ENCODE measurements at regions not wholly inside any gene's neighbourhood (a gene's known extent, or its start where the extent isn't known, plus 50 kb on each side); places are given as distances from the start of the nearest gene placed in this dataset.

- no peak for DNase-seq
- H3K36me3 ChIP-seq, result no peaks in the 10 kb centered on the region
- no peaks in the 10 kb centered on the region for H3K9me3 ChIP-seq (replicated peaks)
- TF ChIP-seq, protein P1, sequence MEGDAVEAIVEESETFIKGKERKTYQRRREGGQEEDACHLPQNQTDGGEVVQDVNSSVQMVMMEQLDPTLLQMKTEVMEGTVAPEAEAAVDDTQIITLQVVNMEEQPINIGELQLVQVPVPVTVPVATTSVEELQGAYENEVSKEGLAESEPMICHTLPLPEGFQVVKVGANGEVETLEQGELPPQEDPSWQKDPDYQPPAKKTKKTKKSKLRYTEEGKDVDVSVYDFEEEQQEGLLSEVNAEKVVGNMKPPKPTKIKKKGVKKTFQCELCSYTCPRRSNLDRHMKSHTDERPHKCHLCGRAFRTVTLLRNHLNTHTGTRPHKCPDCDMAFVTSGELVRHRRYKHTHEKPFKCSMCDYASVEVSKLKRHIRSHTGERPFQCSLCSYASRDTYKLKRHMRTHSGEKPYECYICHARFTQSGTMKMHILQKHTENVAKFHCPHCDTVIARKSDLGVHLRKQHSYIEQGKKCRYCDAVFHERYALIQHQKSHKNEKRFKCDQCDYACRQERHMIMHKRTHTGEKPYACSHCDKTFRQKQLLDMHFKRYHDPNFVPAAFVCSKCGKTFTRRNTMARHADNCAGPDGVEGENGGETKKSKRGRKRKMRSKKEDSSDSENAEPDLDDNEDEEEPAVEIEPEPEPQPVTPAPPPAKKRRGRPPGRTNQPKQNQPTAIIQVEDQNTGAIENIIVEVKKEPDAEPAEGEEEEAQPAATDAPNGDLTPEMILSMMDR (IDR thresholded peaks at IDR 0.05; ENCODE audit: borderline replicate concordance), result no peak
- H3K4me1 ChIP-seq, result no peaks in the 10 kb centered on the region
- no peak overlapping the region for H3K4me3 ChIP-seq
- no peaks in the 10 kb centered on the region for H3K27me3 ChIP-seq (ENCODE audit: low read depth)
- H3K27ac ChIP-seq (replicated peaks), result no peak overlapping the region
- intact Hi-C loops (cut with micrococcal nuclease), result no loop called here
Observed at GRCh38 chr1:82411605-82412004, 610.9 kb downstream of the ADGRL2 start.

GRCh38 chr1:82405333-82405732 lies 604.6 kb downstream of the ADGRL2 start:
- Histone ChIP-seq H3K9me3 (replicated peaks) (no peaks in the 10 kb centered on the region), H3K36me3 (no peaks in the 10 kb centered on the region), H3K4me3 (no peak overlapping the region), H3K27ac (replicated peaks) (no peak overlapping the region), H3K27me3 (ENCODE audit: low read depth) (no peaks in the 10 kb centered on the region), H3K4me1 (no peaks in the 10 kb centered on the region)
- TF ChIP-seq, protein P1 (IDR thresholded peaks at IDR 0.05; ENCODE audit: borderline replicate concordance), result no peak
- intact Hi-C loops (cut with micrococcal nuclease), result no loop called here
- DNase-seq, result no peak

DNA sequence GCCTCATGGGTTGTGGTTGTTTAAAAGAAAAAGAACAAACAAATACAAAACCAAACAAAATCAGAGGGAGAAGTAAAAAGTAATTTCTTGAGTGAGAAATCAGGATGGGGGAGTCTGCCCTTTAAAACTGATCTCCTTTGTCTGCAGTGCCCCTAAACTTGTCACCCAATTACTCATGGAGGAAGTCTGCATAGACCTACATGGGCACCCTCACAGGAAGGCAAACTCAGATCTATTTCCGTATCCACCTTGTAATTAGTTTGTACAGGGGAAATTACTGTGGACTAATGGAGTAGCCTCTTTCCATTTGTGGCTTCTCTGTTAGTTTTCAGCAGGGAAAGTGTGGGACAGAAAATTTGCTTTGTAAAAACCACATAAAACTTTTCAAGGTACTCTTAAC lies 600.4 kb downstream of the ADGRL2 start:
- DNase-seq, result no peak
- Histone ChIP-seq H3K4me1 (no peaks in the 10 kb centered on the region), H3K27ac (replicated peaks) (no peak overlapping the region), H3K27me3 (ENCODE audit: low read depth) (no peaks in the 10 kb centered on the region), H3K36me3 (no peaks in the 10 kb centered on the region), H3K4me3 (no peak overlapping the region), H3K9me3 (replicated peaks) (no peaks in the 10 kb centered on the region)
- intact Hi-C loops (cut with micrococcal nuclease), result no loop called here
- TF ChIP-seq, protein P1 (IDR thresholded peaks at IDR 0.05; ENCODE audit: borderline replicate concordance), result no peak

DNA sequence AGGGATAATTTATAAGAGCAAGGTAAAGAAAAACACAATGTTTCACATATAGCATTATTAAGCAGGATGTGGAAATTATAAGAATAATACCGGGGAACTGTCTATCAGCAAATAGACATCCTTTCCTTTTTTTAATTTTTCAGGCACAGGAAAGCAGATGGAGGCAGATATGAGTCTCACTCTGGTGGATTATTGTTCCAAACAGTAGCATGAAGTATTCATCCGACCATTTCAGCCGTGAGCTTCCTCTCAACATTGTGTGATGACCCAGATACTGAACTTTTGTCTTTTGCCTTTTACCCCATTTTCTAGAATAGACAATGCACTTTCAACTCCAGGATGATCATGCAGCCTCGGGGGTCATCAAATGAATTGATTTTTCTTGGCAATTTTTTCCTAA lies 599.8 kb downstream of the ADGRL2 start:
- no peak overlapping the region for H3K27ac ChIP-seq (replicated peaks)
- intact Hi-C loops (cut with micrococcal nuclease), result no loop called here
- no peaks in the 10 kb centered on the region for H3K36me3 ChIP-seq
- H3K27me3 ChIP-seq (ENCODE audit: low read depth), result no peaks in the 10 kb centered on the region
- TF ChIP-seq, protein P1 (IDR thresholded peaks at IDR 0.05; ENCODE audit: borderline replicate concordance), result no peak
- DNase-seq, result no peak
- no peaks in the 10 kb centered on the region for H3K9me3 ChIP-seq (replicated peaks)
- H3K4me3 ChIP-seq, result no peak overlapping the region
- no peaks in the 10 kb centered on the region for H3K4me1 ChIP-seq

DNA sequence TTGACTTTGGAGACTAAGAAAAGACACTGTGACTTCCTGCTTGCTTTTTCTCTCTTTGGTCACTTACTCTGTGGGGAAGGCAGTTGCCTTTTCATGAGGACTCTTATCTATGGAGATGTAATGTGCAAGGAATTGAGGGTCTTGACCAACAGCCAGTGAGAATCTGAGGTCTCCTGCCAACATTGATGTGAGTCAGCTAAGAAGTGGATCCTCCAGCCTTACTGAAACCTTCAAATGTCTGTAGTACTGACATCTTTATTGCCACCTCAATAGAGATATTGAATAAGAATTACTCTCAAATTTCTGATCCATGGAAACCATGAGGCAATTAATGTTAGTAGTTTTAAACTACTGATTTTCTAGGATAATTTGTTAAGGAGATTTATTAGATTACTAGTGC lies 598.4 kb downstream of the ADGRL2 start:
- TF ChIP-seq, protein P1 (IDR thresholded peaks at IDR 0.05; ENCODE audit: borderline replicate concordance), result no peak
- H3K4me1 ChIP-seq, result no peaks in the 10 kb centered on the region

GRCh38 chr1:82398357-82398756 lies 597.6 kb downstream of the ADGRL2 start:
- no peak for DNase-seq
- Histone ChIP-seq H3K9me3 (replicated peaks) (no peaks in the 10 kb centered on the region), H3K27ac (replicated peaks) (no peak overlapping the region), H3K27me3 (ENCODE audit: low read depth) (no peaks in the 10 kb centered on the region), H3K4me1 (no peaks in the 10 kb centered on the region), H3K4me3 (no peak overlapping the region), H3K36me3 (no peaks in the 10 kb centered on the region)
- TF ChIP-seq, protein P1 (IDR thresholded peaks at IDR 0.05; ENCODE audit: borderline replicate concordance), result no peak
- intact Hi-C loops (cut with micrococcal nuclease), result no loop called here

More for the DNA sequence above, 598.4 kb downstream of the ADGRL2 start:
- no peak for DNase-seq
- H3K27me3 ChIP-seq (ENCODE audit: low read depth), result no peaks in the 10 kb centered on the region
- intact Hi-C loops (cut with micrococcal nuclease), result no loop called here
- H3K4me3 ChIP-seq, result no peak overlapping the region
- no peaks in the 10 kb centered on the region for H3K36me3 ChIP-seq
- H3K9me3 ChIP-seq (replicated peaks), result no peaks in the 10 kb centered on the region
- no peak overlapping the region for H3K27ac ChIP-seq (replicated peaks)

Measured in left ventricle myocardium inferior (tissue), 1 donor.